ENCODE measurements at regions not wholly inside any gene's neighbourhood (a gene's known extent, or its start where the extent isn't known, plus 50 kb on each side); places are given as distances from the start of the nearest gene placed in this dataset.
"Not testable (repeated sequence)": the region's sequence is repeated elsewhere in the genome, so short reads cannot be mapped to it uniquely, and the experiment has no call there.

GRCh38 chr17:51347851-51348584, 87.7 kb downstream of the UTP18 start:
- no peak overlapping the region for H3K27ac Mint-ChIP-seq
- ATAC-seq, result no peak
- no peak overlapping the region for H3K4me3 Mint-ChIP-seq
- no peaks in the 10 kb centered on the region for H3K36me3 Mint-ChIP-seq
- H3K4me1 Mint-ChIP-seq, result no peaks in the 10 kb centered on the region
- H3K9me3 Mint-ChIP-seq, result no peaks in the 10 kb centered on the region
- peaks cover 40% of the 10 kb centered on the region for H3K27me3 Mint-ChIP-seq

GRCh38 chr17:51351080-51351479, 90.7 kb downstream of the UTP18 start:
- ATAC-seq, result no peak
- no peaks in the 10 kb centered on the region for H3K36me3 Mint-ChIP-seq
- no peaks in the 10 kb centered on the region for H3K9me3 Mint-ChIP-seq
- no peak overlapping the region for H3K4me3 Mint-ChIP-seq
- H3K27me3 Mint-ChIP-seq, result peaks cover 30% of the 10 kb centered on the region
- no peak overlapping the region for H3K27ac Mint-ChIP-seq
- no peaks in the 10 kb centered on the region for H3K4me1 Mint-ChIP-seq

GRCh38 chr17:51351890-51352289, 91.5 kb downstream of the UTP18 start:
- ATAC-seq, result no peak
- no peak overlapping the region for H3K27ac Mint-ChIP-seq
- H3K27me3 Mint-ChIP-seq, result peaks cover 30% of the 10 kb centered on the region
- no peak overlapping the region for H3K4me3 Mint-ChIP-seq
- H3K36me3 Mint-ChIP-seq, result no peaks in the 10 kb centered on the region
- no peaks in the 10 kb centered on the region for H3K4me1 Mint-ChIP-seq
- no peaks in the 10 kb centered on the region for H3K9me3 Mint-ChIP-seq

- H3K36me3 Mint-ChIP-seq, result no peaks in the 10 kb centered on the region
- peaks cover 30% of the 10 kb centered on the region for H3K27me3 Mint-ChIP-seq
- no peaks in the 10 kb centered on the region for H3K9me3 Mint-ChIP-seq
- H3K4me1 Mint-ChIP-seq, result no peaks in the 10 kb centered on the region
- no peak for ATAC-seq
- H3K4me3 Mint-ChIP-seq, result no peak overlapping the region
- no peak overlapping the region for H3K27ac Mint-ChIP-seq
These were observed 92.5 kb downstream of the UTP18 start for GRCh38 chr17:51352798-51353197.

- H3K36me3 Mint-ChIP-seq, result no peaks in the 10 kb centered on the region
- no peaks in the 10 kb centered on the region for H3K9me3 Mint-ChIP-seq
- no peak overlapping the region for H3K27ac Mint-ChIP-seq
These were observed 93.0 kb downstream of the UTP18 start for GRCh38 chr17:51353296-51353695.

GRCh38 chr17:51354936-51355335, 94.6 kb downstream of the UTP18 start:
- Mint-ChIP-seq H3K4me1 (no peaks in the 10 kb centered on the region), H3K27ac (no peak overlapping the region), H3K9me3 (no peaks in the 10 kb centered on the region), H3K36me3 (no peaks in the 10 kb centered on the region), H3K4me3 (no peak overlapping the region), H3K27me3 (peaks cover 30% of the 10 kb centered on the region)
- ATAC-seq, result peak; percentile 12

More at GRCh38 chr17:51353296-51353695, 93.0 kb downstream of the UTP18 start:
- H3K4me3 Mint-ChIP-seq, result no peak overlapping the region
- no peaks in the 10 kb centered on the region for H3K4me1 Mint-ChIP-seq
- peaks cover 30% of the 10 kb centered on the region for H3K27me3 Mint-ChIP-seq
- no peak for ATAC-seq

GRCh38 chr17:51355441-51356410, 95.4 kb downstream of the UTP18 start:
- no peaks in the 10 kb centered on the region for H3K9me3 Mint-ChIP-seq
- peaks cover 23% of the 10 kb centered on the region for H3K27me3 Mint-ChIP-seq
- no peaks in the 10 kb centered on the region for H3K4me1 Mint-ChIP-seq
- no peaks in the 10 kb centered on the region for H3K36me3 Mint-ChIP-seq
- H3K27ac Mint-ChIP-seq, result no peak overlapping the region
- ATAC-seq, result no peak
- H3K4me3 Mint-ChIP-seq, result no peak overlapping the region

- peaks cover 3% of the 10 kb centered on the region for H3K27me3 Mint-ChIP-seq
- no peaks in the 10 kb centered on the region for H3K36me3 Mint-ChIP-seq
- H3K9me3 Mint-ChIP-seq, result no peaks in the 10 kb centered on the region
- no peak overlapping the region for H3K4me3 Mint-ChIP-seq
- no peak for ATAC-seq
- H3K27ac Mint-ChIP-seq, result no peak overlapping the region
- H3K4me1 Mint-ChIP-seq, result no peaks in the 10 kb centered on the region
These were observed 98.7 kb downstream of the UTP18 start for GRCh38 chr17:51359055-51359454.

GRCh38 chr17:51362811-51363585, 102.7 kb downstream of the UTP18 start:
- Mint-ChIP-seq H3K4me3 (no peak overlapping the region), H3K27ac (no peak overlapping the region), H3K4me1 (peaks cover 6% of the 10 kb centered on the region), H3K9me3 (no peaks in the 10 kb centered on the region), H3K36me3 (no peaks in the 10 kb centered on the region), H3K27me3 (peaks cover 34% of the 10 kb centered on the region)
- no peak for ATAC-seq

- ATAC-seq, result no peak
- Mint-ChIP-seq H3K27ac (no peak overlapping the region), H3K27me3 (peaks cover 39% of the 10 kb centered on the region), H3K9me3 (no peaks in the 10 kb centered on the region), H3K36me3 (no peaks in the 10 kb centered on the region), H3K4me1 (peaks cover 6% of the 10 kb centered on the region), H3K4me3 (no peak overlapping the region)
These were observed 104.7 kb downstream of the UTP18 start for GRCh38 chr17:51365090-51365489.

GRCh38 chr17:51366866-51367265, 106.5 kb downstream of the UTP18 start:
- Mint-ChIP-seq H3K36me3 (peaks cover 4% of the 10 kb centered on the region), H3K4me3 (no peak overlapping the region), H3K9me3 (peaks cover 4% of the 10 kb centered on the region), H3K27ac (no peak overlapping the region), H3K4me1 (peaks cover 6% of the 10 kb centered on the region), H3K27me3 (peaks cover 48% of the 10 kb centered on the region)
- no peak for ATAC-seq

- H3K4me3 Mint-ChIP-seq, H3K27ac Mint-ChIP-seq, H3K36me3 Mint-ChIP-seq, ATAC-seq, H3K4me1 Mint-ChIP-seq, H3K9me3 Mint-ChIP-seq: not testable (repeated sequence)
- H3K27me3 Mint-ChIP-seq, result peaks cover 53% of the 10 kb centered on the region
These were observed 107.5 kb downstream of the UTP18 start for GRCh38 chr17:51367836-51368235.

GRCh38 chr17:51371732-51372151, 111.4 kb downstream of the UTP18 start:
- ATAC-seq, result no peak
- peak overlapping the region; percentile 31 for H3K4me3 Mint-ChIP-seq

GRCh38 chr17:51372345-51373004, 112.1 kb downstream of the UTP18 start:
- peak; percentile 73 for ATAC-seq
- Mint-ChIP-seq H3K4me1 (no peaks in the 10 kb centered on the region), H3K4me3 (peak overlapping the region; percentile 31), H3K27ac (no peak overlapping the region), H3K9me3 (peaks cover 7% of the 10 kb centered on the region), H3K27me3 (peaks cover 45% of the 10 kb centered on the region), H3K36me3 (peaks cover 8% of the 10 kb centered on the region)

More at GRCh38 chr17:51371732-51372151, 111.4 kb downstream of the UTP18 start:
- Mint-ChIP-seq H3K9me3 (peaks cover 7% of the 10 kb centered on the region), H3K4me1 (no peaks in the 10 kb centered on the region), H3K27me3 (peaks cover 48% of the 10 kb centered on the region), H3K27ac (no peak overlapping the region), H3K36me3 (peaks cover 8% of the 10 kb centered on the region)
